ENCODE measurements at regions not wholly inside any gene's neighbourhood (a gene's known extent, or its start where the extent isn't known, plus 50 kb on each side); places are given as distances from the start of the nearest gene placed in this dataset.

GRCh38 chr4:160927311-160927710 lies 1236.5 kb downstream of the FSTL5 start:
- no peaks in the 10 kb centered on the region for H3K9me3 ChIP-seq
- TF ChIP-seq CTCF (IDR thresholded peaks at IDR 0.05), result no peak
- DNase-seq (no peak), ATAC-seq (no peak)
- intact Hi-C loops (cut with DNase I), result no loop called here
- no peaks in the 10 kb centered on the region for H3K27me3 ChIP-seq (ENCODE audit: insufficient read depth in 3 of 3, low read length in 2 of 3)
- H3K27ac ChIP-seq, result no peak overlapping the region
- H3K4me3 ChIP-seq, result no peak overlapping the region
- WGBS, 3 donors, result 95 to 96% (median 96%) methylated on average over 1 of the region's 1 CpG
- H3K4me1 ChIP-seq, result no peaks in the 10 kb centered on the region
- no peaks in the 10 kb centered on the region for H3K36me3 ChIP-seq (ENCODE audit: insufficient read depth in 1 of 2, low read depth in 1 of 2)

- H3K36me3 ChIP-seq (ENCODE audit: insufficient read depth in 1 of 2, low read depth in 1 of 2), result no peaks in the 10 kb centered on the region
- no peak for ATAC-seq
Observed at GRCh38 chr4:160928482-160928881, 1235.3 kb downstream of the FSTL5 start.

GRCh38 chr4:160947653-160948052 lies 1216.1 kb downstream of the FSTL5 start:
- Histone ChIP-seq H3K27ac (no peak overlapping the region), H3K36me3 (ENCODE audit: insufficient read depth in 1 of 2, low read depth in 1 of 2) (no peaks in the 10 kb centered on the region), H3K4me3 (no peak overlapping the region), H3K27me3 (ENCODE audit: insufficient read depth in 3 of 3, low read length in 2 of 3) (no peaks in the 10 kb centered on the region), H3K9me3 (peaks cover 4% of the 10 kb centered on the region), H3K4me1 (no peaks in the 10 kb centered on the region)
- DNase-seq (no peak), ATAC-seq (no peak)
- no peak for TF ChIP-seq CTCF (IDR thresholded peaks at IDR 0.05)
- intact Hi-C loops (cut with DNase I), result no loop called here
- WGBS, 3 donors, result 68 to 82% (median 74%) methylated on average over 3 of the region's 3 CpGs

More at GRCh38 chr4:160928482-160928881, 1235.3 kb downstream of the FSTL5 start:
- no peaks in the 10 kb centered on the region for H3K9me3 ChIP-seq
- no peaks in the 10 kb centered on the region for H3K27me3 ChIP-seq (ENCODE audit: insufficient read depth in 3 of 3, low read length in 2 of 3)
- WGBS, 3 donors, result 61 to 77% (median 64%) methylated on average over 3 of the region's 3 CpGs
- no peak for TF ChIP-seq CTCF (IDR thresholded peaks at IDR 0.05)
- intact Hi-C loops (cut with DNase I), result no loop called here
- no peak overlapping the region for H3K4me3 ChIP-seq
- H3K27ac ChIP-seq, result no peak overlapping the region
- H3K4me1 ChIP-seq, result no peaks in the 10 kb centered on the region
- no peak for DNase-seq

- Histone ChIP-seq H3K4me1 (no peaks in the 10 kb centered on the region), H3K27me3 (ENCODE audit: insufficient read depth in 3 of 3, low read length in 2 of 3) (no peaks in the 10 kb centered on the region), H3K9me3 (no peaks in the 10 kb centered on the region), H3K4me3 (no peak overlapping the region), H3K27ac (no peak overlapping the region), H3K36me3 (ENCODE audit: insufficient read depth in 1 of 2, low read depth in 1 of 2) (no peaks in the 10 kb centered on the region)
- TF ChIP-seq CTCF (IDR thresholded peaks at IDR 0.05), result no peak
- intact Hi-C loops (cut with DNase I), result no loop called here
- ATAC-seq (no peak), DNase-seq (no peak)
Observed at GRCh38 chr4:160956875-160957274, 1206.9 kb downstream of the FSTL5 start.

- H3K4me1 ChIP-seq, result no peaks in the 10 kb centered on the region
- no peak for TF ChIP-seq CTCF (IDR thresholded peaks at IDR 0.05)
- ATAC-seq, result no peak
- no peak overlapping the region for H3K27ac ChIP-seq
- H3K27me3 ChIP-seq (ENCODE audit: insufficient read depth in 3 of 3, low read length in 2 of 3), result no peaks in the 10 kb centered on the region
- no peak for DNase-seq
- no peaks in the 10 kb centered on the region for H3K36me3 ChIP-seq (ENCODE audit: insufficient read depth in 1 of 2, low read depth in 1 of 2)
- H3K4me3 ChIP-seq, result no peak overlapping the region
- intact Hi-C loops (cut with DNase I), result no loop called here
- no peaks in the 10 kb centered on the region for H3K9me3 ChIP-seq
- WGBS, 3 donors, result 40 to 64% (median 46%) methylated on average over 1 of the region's 1 CpG
Observed at GRCh38 chr4:160969925-160970324, 1193.9 kb downstream of the FSTL5 start.
